RWPE1 (cell line): ENCODE measurements at regions not wholly inside any gene's neighbourhood (a gene's known extent, or its start where the extent isn't known, plus 50 kb on each side); places are given as distances from the start of the nearest gene placed in this dataset.

ENCODE experiments used
- CTCF ChIA-PET: fragments of 350-600 bp; sonication (Branson Sonifier 250); formaldehyde crosslinking; extraction: SDS; loops from one replicate; lab custom pipeline; 2021; lab: Yijun Ruan, JAX
- POLR2A ChIA-PET: fragments of 400-600 bp; formaldehyde crosslinking; extraction: SDS; loops from one replicate; lab custom pipeline; 2020; ENCODE audit warnings: antibody characterized with exemption; ENCODE audit not compliant: low non-redundant PET; lab: Yijun Ruan, JAX
- DNase-seq: peaks from one replicate; pipeline ENCODE4 v3.0.0; 2012; ENCODE audit warnings: low spot score
- H3K27ac ChIP-seq: fragments of 450-650 bp; 2 replicates; pipeline ENCODE4 v1.5.1; 2017
- CTCF ChIP-seq: fragments of 450-650 bp; conservative IDR thresholded peaks from 2 replicates; pipeline ENCODE4 v1.5.1; 2017; ENCODE audit warnings: low read depth, mild to moderate bottlenecking

GRCh38 chr6:66396145-66396544 is 689.1 kb upstream of the EYS start:
- ChIA-PET POLR2A (no interaction called here), CTCF (no interaction called here)
- no peak overlapping the region for H3K27ac ChIP-seq
- no peak for DNase-seq
- TF ChIP-seq CTCF, result no peak

GRCh38 chr6:66390393-66390792 is 683.4 kb upstream of the EYS start:
- no peak overlapping the region for H3K27ac ChIP-seq
- TF ChIP-seq CTCF, result no peak
- ChIA-PET CTCF (no interaction called here), POLR2A (no interaction called here)
- DNase-seq, result no peak

GRCh38 chr6:66376001-66376400 is 669.0 kb upstream of the EYS start:
- H3K27ac ChIP-seq, result no peak overlapping the region
- no peak for TF ChIP-seq CTCF
- ChIA-PET POLR2A (no interaction called here), CTCF (no interaction called here)
- DNase-seq, result peak; percentile 49

GRCh38 chr6:66369407-66369806 is 662.4 kb upstream of the EYS start:
- CTCF ChIA-PET, result no interaction called here
- no peak for TF ChIP-seq CTCF
- no peak overlapping the region for H3K27ac ChIP-seq
- POLR2A ChIA-PET, result no interaction called here
- no peak for DNase-seq

GRCh38 chr6:66362888-66363287 is 655.9 kb upstream of the EYS start:
- CTCF ChIA-PET, result no interaction called here
- TF ChIP-seq CTCF, result no peak
- POLR2A ChIA-PET, result no interaction called here
- H3K27ac ChIP-seq, result no peak overlapping the region
- no peak for DNase-seq

- TF ChIP-seq CTCF, result no peak
Observed at GRCh38 chr6:66361886-66362285, 654.9 kb upstream of the EYS start.

GRCh38 chr6:66357781-66358180 is 650.8 kb upstream of the EYS start:
- CTCF ChIA-PET, result no interaction called here
- no peak for DNase-seq

More at GRCh38 chr6:66361886-66362285, 654.9 kb upstream of the EYS start:
- no peak for DNase-seq
- ChIA-PET CTCF (no interaction called here), POLR2A (no interaction called here)
- no peak overlapping the region for H3K27ac ChIP-seq

More at GRCh38 chr6:66357781-66358180, 650.8 kb upstream of the EYS start:
- H3K27ac ChIP-seq, result no peak overlapping the region
- TF ChIP-seq CTCF, result no peak
- POLR2A ChIA-PET, result no interaction called here
